ENCODE measurements at regions not wholly inside any gene's neighbourhood (a gene's known extent, or its start where the extent isn't known, plus 50 kb on each side); places are given as distances from the start of the nearest gene placed in this dataset.

DNA sequence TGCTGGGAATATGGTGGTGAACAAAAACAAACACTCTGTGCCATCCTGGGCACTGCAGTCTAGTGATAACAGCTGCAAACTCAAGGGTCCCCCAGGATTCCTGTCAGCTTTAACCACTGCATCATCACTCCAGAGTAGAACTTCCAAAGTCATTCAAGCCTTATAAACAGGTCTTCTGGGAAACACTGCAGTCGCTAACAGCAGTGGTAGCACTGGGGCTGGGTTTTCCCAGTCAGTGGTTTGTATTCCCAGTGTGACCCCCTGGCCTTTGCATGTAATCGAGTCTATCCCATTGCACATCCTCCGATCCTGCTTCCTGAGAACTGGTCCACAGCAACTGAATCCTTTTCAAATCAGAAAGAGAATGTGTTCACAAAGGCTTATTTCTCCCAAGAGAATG, 623.5 kb downstream of the EDEM1 start:
- TF ChIP-seq, protein P1, sequence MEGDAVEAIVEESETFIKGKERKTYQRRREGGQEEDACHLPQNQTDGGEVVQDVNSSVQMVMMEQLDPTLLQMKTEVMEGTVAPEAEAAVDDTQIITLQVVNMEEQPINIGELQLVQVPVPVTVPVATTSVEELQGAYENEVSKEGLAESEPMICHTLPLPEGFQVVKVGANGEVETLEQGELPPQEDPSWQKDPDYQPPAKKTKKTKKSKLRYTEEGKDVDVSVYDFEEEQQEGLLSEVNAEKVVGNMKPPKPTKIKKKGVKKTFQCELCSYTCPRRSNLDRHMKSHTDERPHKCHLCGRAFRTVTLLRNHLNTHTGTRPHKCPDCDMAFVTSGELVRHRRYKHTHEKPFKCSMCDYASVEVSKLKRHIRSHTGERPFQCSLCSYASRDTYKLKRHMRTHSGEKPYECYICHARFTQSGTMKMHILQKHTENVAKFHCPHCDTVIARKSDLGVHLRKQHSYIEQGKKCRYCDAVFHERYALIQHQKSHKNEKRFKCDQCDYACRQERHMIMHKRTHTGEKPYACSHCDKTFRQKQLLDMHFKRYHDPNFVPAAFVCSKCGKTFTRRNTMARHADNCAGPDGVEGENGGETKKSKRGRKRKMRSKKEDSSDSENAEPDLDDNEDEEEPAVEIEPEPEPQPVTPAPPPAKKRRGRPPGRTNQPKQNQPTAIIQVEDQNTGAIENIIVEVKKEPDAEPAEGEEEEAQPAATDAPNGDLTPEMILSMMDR (IDR thresholded peaks at IDR 0.05; ENCODE audit: unreplicated experiment): no peak
- no peak overlapping the region for H3K27ac Mint-ChIP-seq
- H3K27me3 Mint-ChIP-seq (ENCODE audit: low read depth): no peaks in the 10 kb centered on the region

DNA sequence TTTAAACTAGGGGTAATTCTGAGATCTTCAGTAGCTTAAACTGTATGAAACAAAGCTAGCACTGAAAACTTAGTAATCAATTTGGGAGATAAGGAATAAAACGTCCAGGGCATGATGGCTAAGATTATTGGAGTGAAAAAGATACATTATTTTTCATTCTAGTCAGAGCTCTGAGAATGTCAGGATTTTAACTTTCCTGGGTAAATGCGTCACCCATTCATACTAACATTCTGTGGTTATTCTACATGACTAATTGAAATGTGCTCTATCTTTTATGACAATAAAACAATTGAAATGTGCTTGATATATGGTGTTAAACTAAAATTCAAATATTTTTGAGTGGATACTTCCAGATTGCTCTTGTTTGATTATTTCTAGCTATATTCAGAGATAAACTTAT, 626.0 kb downstream of the EDEM1 start:
- no peaks in the 10 kb centered on the region for H3K27me3 Mint-ChIP-seq (ENCODE audit: low read depth)
- TF ChIP-seq, protein P1 (IDR thresholded peaks at IDR 0.05; ENCODE audit: unreplicated experiment): no peak
- H3K27ac Mint-ChIP-seq: no peak overlapping the region
- H3K4me1 Mint-ChIP-seq: peaks cover 3% of the 10 kb centered on the region
- no peak for DNase-seq (ENCODE audit: low spot score in 2 of 2, unreplicated experiment in 2 of 2)
- no peak overlapping the region for H3K4me3 Mint-ChIP-seq
- no peaks in the 10 kb centered on the region for H3K9me3 Mint-ChIP-seq
- no peaks in the 10 kb centered on the region for H3K36me3 Mint-ChIP-seq

More for the DNA sequence above, 623.5 kb downstream of the EDEM1 start:
- Mint-ChIP-seq H3K36me3 (no peaks in the 10 kb centered on the region), H3K9me3 (no peaks in the 10 kb centered on the region), H3K4me1 (peaks cover 3% of the 10 kb centered on the region), H3K4me3 (no peak overlapping the region)
- DNase-seq (ENCODE audit: low spot score in 2 of 2, unreplicated experiment in 2 of 2): no peak

DNA sequence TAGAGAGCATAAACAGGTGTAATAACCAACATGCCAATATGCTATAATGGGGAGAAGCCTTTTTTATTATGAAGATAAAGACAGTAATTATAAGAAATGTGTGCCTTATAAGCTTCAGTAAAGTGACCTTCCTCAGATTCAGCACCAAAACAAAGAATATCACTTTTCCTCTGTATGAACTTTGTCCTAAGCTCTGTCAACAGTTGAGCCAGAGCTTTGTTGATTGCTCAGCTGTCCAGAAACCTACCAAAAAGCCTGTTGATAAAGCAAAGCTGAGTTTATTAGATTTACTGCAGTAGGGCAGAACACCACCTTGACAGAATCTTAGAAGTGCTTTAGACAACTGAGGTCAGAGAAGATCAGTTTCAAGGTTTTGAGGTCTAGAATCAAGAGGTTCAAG, 635.3 kb downstream of the EDEM1 start:
- TF ChIP-seq, protein P1 (IDR thresholded peaks at IDR 0.05; ENCODE audit: unreplicated experiment): no peak
- Mint-ChIP-seq H3K27me3 (ENCODE audit: low read depth) (no peaks in the 10 kb centered on the region), H3K36me3 (no peaks in the 10 kb centered on the region), H3K4me3 (no peak overlapping the region), H3K4me1 (no peaks in the 10 kb centered on the region), H3K9me3 (peaks cover 19% of the 10 kb centered on the region), H3K27ac (no peak overlapping the region)
- no peak for DNase-seq (ENCODE audit: low spot score in 2 of 2, unreplicated experiment in 2 of 2)

DNA sequence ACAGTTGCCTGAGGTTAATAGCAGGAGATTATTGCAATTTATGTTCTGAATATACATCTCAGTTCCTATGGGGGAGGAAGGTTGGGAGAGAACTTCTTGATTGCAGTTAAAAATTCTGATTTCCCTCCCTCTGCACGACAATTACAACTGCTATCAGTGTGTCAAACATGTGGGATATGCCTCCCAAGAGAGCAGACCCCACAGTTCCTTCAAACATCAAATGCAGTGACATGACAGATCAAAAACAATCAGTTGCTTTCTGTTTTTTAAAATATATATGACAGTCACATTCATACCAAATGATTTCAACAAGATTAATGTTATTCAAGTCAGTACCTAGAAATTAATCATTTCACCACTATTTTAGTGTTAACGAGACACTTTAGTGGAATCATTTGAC, 639.0 kb downstream of the EDEM1 start:
- TF ChIP-seq, protein P1 (IDR thresholded peaks at IDR 0.05; ENCODE audit: unreplicated experiment): no peak
- Mint-ChIP-seq H3K27me3 (ENCODE audit: low read depth) (no peaks in the 10 kb centered on the region), H3K27ac (no peak overlapping the region), H3K4me3 (no peak overlapping the region), H3K4me1 (no peaks in the 10 kb centered on the region), H3K36me3 (no peaks in the 10 kb centered on the region), H3K9me3 (peaks cover 31% of the 10 kb centered on the region)
- DNase-seq (ENCODE audit: low spot score in 2 of 2, unreplicated experiment in 2 of 2): no peak

DNA sequence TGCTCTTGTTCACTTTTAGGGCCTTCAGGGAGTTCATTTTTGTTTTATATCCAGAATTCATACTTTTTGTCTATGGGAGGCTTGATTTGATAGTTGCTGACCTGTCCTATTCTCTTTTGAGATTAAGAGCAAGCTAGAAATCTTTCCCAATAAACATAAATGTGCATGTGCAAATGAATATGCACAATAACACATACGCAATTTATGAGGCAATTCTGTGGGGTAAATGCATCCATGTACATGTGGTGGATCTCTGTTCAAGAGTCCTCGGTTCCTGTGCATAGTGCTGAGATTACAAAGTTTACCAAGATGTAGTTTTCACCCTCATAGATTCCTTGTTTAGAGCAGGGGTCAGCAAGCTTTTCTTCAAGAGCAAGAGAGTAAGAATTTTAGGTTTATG, 640.7 kb downstream of the EDEM1 start:
- Mint-ChIP-seq H3K4me1 (no peaks in the 10 kb centered on the region), H3K27ac (no peak overlapping the region), H3K27me3 (ENCODE audit: low read depth) (no peaks in the 10 kb centered on the region), H3K4me3 (no peak overlapping the region), H3K36me3 (no peaks in the 10 kb centered on the region), H3K9me3 (peaks cover 49% of the 10 kb centered on the region)
- DNase-seq (ENCODE audit: low spot score in 2 of 2, unreplicated experiment in 2 of 2): no peak
- TF ChIP-seq, protein P1 (IDR thresholded peaks at IDR 0.05; ENCODE audit: unreplicated experiment): no peak

DNA sequence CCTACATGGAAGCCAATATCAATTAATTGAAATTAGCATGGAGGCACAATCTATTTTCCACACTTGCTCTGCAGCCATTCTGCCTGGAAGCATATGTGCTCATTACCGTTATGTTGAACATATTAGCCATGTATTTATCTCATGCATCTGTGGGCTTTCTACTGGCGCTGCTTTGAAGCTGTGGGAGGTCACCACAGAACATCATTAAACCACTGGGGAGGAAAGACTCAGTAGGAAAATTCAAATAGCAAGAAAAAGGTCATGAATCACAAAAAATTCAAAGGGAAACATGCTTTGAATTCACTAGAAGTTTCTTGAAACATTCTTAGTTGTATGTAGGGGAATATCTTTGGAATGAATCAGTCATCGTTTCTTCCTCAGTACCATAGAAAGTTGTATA, 652.5 kb downstream of the EDEM1 start:
- no peak for DNase-seq (ENCODE audit: low spot score in 2 of 2, unreplicated experiment in 2 of 2)
- Mint-ChIP-seq H3K4me3 (no peak overlapping the region), H3K27me3 (ENCODE audit: low read depth) (peaks cover 1% of the 10 kb centered on the region), H3K4me1 (no peaks in the 10 kb centered on the region), H3K9me3 (peaks cover 8% of the 10 kb centered on the region), H3K36me3 (no peaks in the 10 kb centered on the region), H3K27ac (no peak overlapping the region)
- TF ChIP-seq, protein P1 (IDR thresholded peaks at IDR 0.05; ENCODE audit: unreplicated experiment): no peak

All from mesothelial cell of epicardium (in vitro differentiated cells).